ENCODE measurements at regions not wholly inside any gene's neighbourhood (a gene's known extent, or its start where the extent isn't known, plus 50 kb on each side); places are given as distances from the start of the nearest gene placed in this dataset.

GRCh38 chr6:144612811-144613210 lies 327.7 kb downstream of the UTRN start:
- H3K27ac ChIP-seq (ENCODE audit: insufficient read depth, low read length, poor library complexity, severe bottlenecking): no peak overlapping the region
- no peaks in the 10 kb centered on the region for H3K9me3 ChIP-seq (ENCODE audit: control insufficient read depth, low read length)
- no peak overlapping the region for H3K4me3 ChIP-seq (ENCODE audit: insufficient read depth, low read depth, low read length, poor library complexity, severe bottlenecking)
- no peak for DNase-seq
- H3K27me3 ChIP-seq (replicated peaks; ENCODE audit: control insufficient read depth, insufficient read depth, low read length, poor library complexity, severe bottlenecking): no peaks in the 10 kb centered on the region
- peaks cover 4% of the 10 kb centered on the region for H3K4me1 ChIP-seq (ENCODE audit: control insufficient read depth, insufficient read depth, low read length, poor library complexity, severe bottlenecking)
- H3K36me3 ChIP-seq (ENCODE audit: control insufficient read depth, insufficient read depth, low read length): no peaks in the 10 kb centered on the region

- DNase-seq: no peak
- Histone ChIP-seq H3K4me1 (ENCODE audit: control insufficient read depth, insufficient read depth, low read length, poor library complexity, severe bottlenecking) (no peaks in the 10 kb centered on the region), H3K27me3 (replicated peaks; ENCODE audit: control insufficient read depth, insufficient read depth, low read length, poor library complexity, severe bottlenecking) (no peaks in the 10 kb centered on the region), H3K27ac (ENCODE audit: insufficient read depth, low read length, poor library complexity, severe bottlenecking) (no peak overlapping the region), H3K9me3 (ENCODE audit: control insufficient read depth, low read length) (no peaks in the 10 kb centered on the region), H3K36me3 (ENCODE audit: control insufficient read depth, insufficient read depth, low read length) (no peaks in the 10 kb centered on the region), H3K4me3 (ENCODE audit: insufficient read depth, low read depth, low read length, poor library complexity, severe bottlenecking) (no peak overlapping the region)
These were observed 328.7 kb downstream of the UTRN start for GRCh38 chr6:144613859-144614258.

DNA sequence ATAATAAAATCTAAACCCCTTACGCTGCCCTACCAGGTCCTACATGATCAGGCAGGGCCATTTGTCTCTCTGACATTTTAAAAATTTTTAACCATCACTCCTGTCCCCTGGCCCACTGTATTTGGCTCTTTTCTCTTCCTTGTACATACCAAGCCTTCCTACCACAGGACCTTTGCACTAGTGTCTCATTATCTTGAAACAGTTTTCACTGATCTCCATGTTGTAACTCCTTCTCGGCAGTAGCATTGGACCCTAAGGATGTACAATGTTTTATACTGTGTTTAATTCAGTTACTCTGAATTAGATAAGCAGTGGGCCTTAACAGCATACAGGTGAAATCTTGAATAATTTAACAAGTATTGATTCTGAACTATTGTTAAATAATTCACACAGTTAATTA lies 330.7 kb downstream of the UTRN start:
- Histone ChIP-seq H3K27me3 (replicated peaks; ENCODE audit: control insufficient read depth, insufficient read depth, low read length, poor library complexity, severe bottlenecking) (no peaks in the 10 kb centered on the region), H3K9me3 (ENCODE audit: control insufficient read depth, low read length) (no peaks in the 10 kb centered on the region), H3K4me3 (ENCODE audit: insufficient read depth, low read depth, low read length, poor library complexity, severe bottlenecking) (no peak overlapping the region), H3K4me1 (ENCODE audit: control insufficient read depth, insufficient read depth, low read length, poor library complexity, severe bottlenecking) (no peaks in the 10 kb centered on the region), H3K27ac (ENCODE audit: insufficient read depth, low read length, poor library complexity, severe bottlenecking) (no peak overlapping the region), H3K36me3 (ENCODE audit: control insufficient read depth, insufficient read depth, low read length) (no peaks in the 10 kb centered on the region)
- no peak for DNase-seq

- H3K27ac ChIP-seq (ENCODE audit: insufficient read depth, low read length, poor library complexity, severe bottlenecking): no peak overlapping the region
- H3K4me3 ChIP-seq (ENCODE audit: insufficient read depth, low read depth, low read length, poor library complexity, severe bottlenecking): no peak overlapping the region
- no peaks in the 10 kb centered on the region for H3K9me3 ChIP-seq (ENCODE audit: control insufficient read depth, low read length)
- no peaks in the 10 kb centered on the region for H3K36me3 ChIP-seq (ENCODE audit: control insufficient read depth, insufficient read depth, low read length)
- H3K4me1 ChIP-seq (ENCODE audit: control insufficient read depth, insufficient read depth, low read length, poor library complexity, severe bottlenecking): no peaks in the 10 kb centered on the region
- DNase-seq: no peak
- H3K27me3 ChIP-seq (replicated peaks; ENCODE audit: control insufficient read depth, insufficient read depth, low read length, poor library complexity, severe bottlenecking): no peaks in the 10 kb centered on the region
These were observed 332.1 kb downstream of the UTRN start for GRCh38 chr6:144617191-144617590.

GRCh38 chr6:144617708-144618107 lies 332.6 kb downstream of the UTRN start:
- H3K4me1 ChIP-seq (ENCODE audit: control insufficient read depth, insufficient read depth, low read length, poor library complexity, severe bottlenecking): no peaks in the 10 kb centered on the region
- no peak for DNase-seq
- H3K4me3 ChIP-seq (ENCODE audit: insufficient read depth, low read depth, low read length, poor library complexity, severe bottlenecking): no peak overlapping the region
- H3K27me3 ChIP-seq (replicated peaks; ENCODE audit: control insufficient read depth, insufficient read depth, low read length, poor library complexity, severe bottlenecking): no peaks in the 10 kb centered on the region
- no peak overlapping the region for H3K27ac ChIP-seq (ENCODE audit: insufficient read depth, low read length, poor library complexity, severe bottlenecking)
- no peaks in the 10 kb centered on the region for H3K36me3 ChIP-seq (ENCODE audit: control insufficient read depth, insufficient read depth, low read length)
- H3K9me3 ChIP-seq (ENCODE audit: control insufficient read depth, low read length): no peaks in the 10 kb centered on the region

DNA sequence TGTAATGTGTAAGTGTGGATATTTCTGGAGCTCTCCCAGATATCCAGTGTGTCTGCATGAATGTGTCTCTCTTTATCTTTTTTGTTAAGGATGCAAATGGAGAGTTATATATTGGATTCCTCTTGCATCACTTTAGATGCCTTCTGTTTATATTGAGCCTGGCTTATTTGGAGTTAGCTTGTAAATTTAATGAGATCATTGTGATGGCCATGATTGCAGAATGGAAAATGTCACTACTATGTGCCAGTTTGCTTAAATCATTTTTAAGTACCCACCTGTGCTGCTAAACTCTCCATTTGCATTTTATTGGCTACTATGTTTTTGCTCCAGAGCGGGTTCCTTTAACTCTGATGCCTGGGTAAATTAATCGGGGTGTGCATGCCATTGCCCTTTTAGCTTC lies 334.8 kb downstream of the UTRN start:
- no peaks in the 10 kb centered on the region for H3K36me3 ChIP-seq (ENCODE audit: control insufficient read depth, insufficient read depth, low read length)
- no peak overlapping the region for H3K4me3 ChIP-seq (ENCODE audit: insufficient read depth, low read depth, low read length, poor library complexity, severe bottlenecking)
- no peak for DNase-seq
- H3K27ac ChIP-seq (ENCODE audit: insufficient read depth, low read length, poor library complexity, severe bottlenecking): no peak overlapping the region
- no peaks in the 10 kb centered on the region for H3K9me3 ChIP-seq (ENCODE audit: control insufficient read depth, low read length)
- no peaks in the 10 kb centered on the region for H3K27me3 ChIP-seq (replicated peaks; ENCODE audit: control insufficient read depth, insufficient read depth, low read length, poor library complexity, severe bottlenecking)
- no peaks in the 10 kb centered on the region for H3K4me1 ChIP-seq (ENCODE audit: control insufficient read depth, insufficient read depth, low read length, poor library complexity, severe bottlenecking)

DNA sequence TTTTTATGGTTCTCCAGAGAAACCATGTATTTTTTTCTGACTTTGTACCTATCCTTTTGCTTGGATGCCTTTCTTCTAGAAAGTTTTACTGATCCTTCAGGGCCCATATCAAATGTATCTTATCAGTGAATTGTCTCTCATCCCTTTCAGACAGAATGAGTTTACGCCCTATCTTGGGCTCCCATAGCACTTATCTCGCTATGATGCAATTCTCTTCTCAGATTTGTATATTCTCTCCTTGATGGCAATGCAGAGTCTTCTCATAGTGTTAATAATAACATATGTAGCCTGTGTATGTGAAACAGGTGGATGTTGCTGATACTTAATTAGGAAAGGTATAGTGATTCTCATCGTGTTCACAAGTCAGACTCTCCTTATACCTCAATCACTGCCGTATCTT lies 336.2 kb downstream of the UTRN start:
- H3K27ac ChIP-seq (ENCODE audit: insufficient read depth, low read length, poor library complexity, severe bottlenecking): no peak overlapping the region
- no peaks in the 10 kb centered on the region for H3K9me3 ChIP-seq (ENCODE audit: control insufficient read depth, low read length)
- H3K4me1 ChIP-seq (ENCODE audit: control insufficient read depth, insufficient read depth, low read length, poor library complexity, severe bottlenecking): no peaks in the 10 kb centered on the region
- no peaks in the 10 kb centered on the region for H3K27me3 ChIP-seq (replicated peaks; ENCODE audit: control insufficient read depth, insufficient read depth, low read length, poor library complexity, severe bottlenecking)
- H3K4me3 ChIP-seq (ENCODE audit: insufficient read depth, low read depth, low read length, poor library complexity, severe bottlenecking): no peak overlapping the region
- DNase-seq: no peak
- H3K36me3 ChIP-seq (ENCODE audit: control insufficient read depth, insufficient read depth, low read length): no peaks in the 10 kb centered on the region

DNA sequence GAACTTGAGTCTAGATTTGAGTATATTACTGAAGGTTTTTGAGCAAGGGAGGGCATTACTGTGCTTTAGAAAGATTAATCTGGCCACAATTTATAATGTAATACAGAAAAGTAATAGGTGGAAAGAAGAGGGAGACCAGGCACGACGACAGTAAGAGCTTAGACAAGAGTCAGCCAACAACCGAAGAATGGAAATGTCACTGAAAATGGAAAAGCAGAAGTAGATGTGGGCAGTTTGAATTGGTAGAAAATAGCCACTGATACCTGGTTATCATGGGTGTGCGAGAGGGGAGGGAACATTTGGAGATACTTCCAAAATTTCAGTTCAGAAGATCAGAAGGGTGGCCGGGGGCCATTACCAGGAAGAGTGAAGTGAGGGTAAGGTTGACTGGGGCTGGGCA lies 339.1 kb downstream of the UTRN start:
- no peak overlapping the region for H3K27ac ChIP-seq (ENCODE audit: insufficient read depth, low read length, poor library complexity, severe bottlenecking)
- no peaks in the 10 kb centered on the region for H3K27me3 ChIP-seq (replicated peaks; ENCODE audit: control insufficient read depth, insufficient read depth, low read length, poor library complexity, severe bottlenecking)
- H3K4me3 ChIP-seq (ENCODE audit: insufficient read depth, low read depth, low read length, poor library complexity, severe bottlenecking): no peak overlapping the region
- no peaks in the 10 kb centered on the region for H3K9me3 ChIP-seq (ENCODE audit: control insufficient read depth, low read length)
- H3K4me1 ChIP-seq (ENCODE audit: control insufficient read depth, insufficient read depth, low read length, poor library complexity, severe bottlenecking): no peaks in the 10 kb centered on the region
- H3K36me3 ChIP-seq (ENCODE audit: control insufficient read depth, insufficient read depth, low read length): no peaks in the 10 kb centered on the region
- no peak for DNase-seq

DNA sequence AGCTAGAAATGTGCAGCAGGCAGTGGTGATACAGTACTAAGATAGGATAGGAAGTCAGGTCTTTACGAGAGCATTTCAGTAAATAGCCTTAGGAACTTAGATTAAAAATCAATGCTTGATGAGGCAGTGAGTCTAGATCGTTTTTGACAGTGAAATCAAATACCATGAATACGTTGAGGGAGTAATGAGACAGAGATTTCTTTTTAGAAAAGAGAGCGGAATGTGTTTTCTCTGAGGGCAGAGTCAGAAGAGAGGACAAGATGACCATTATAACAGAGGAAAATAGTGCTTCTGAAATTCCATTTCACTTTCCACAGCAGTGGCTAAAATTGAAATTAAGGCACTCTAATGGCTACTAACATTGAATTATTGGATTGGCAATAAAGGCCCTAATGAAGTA lies 339.6 kb downstream of the UTRN start:
- no peak for DNase-seq
- no peak overlapping the region for H3K27ac ChIP-seq (ENCODE audit: insufficient read depth, low read length, poor library complexity, severe bottlenecking)
- no peaks in the 10 kb centered on the region for H3K27me3 ChIP-seq (replicated peaks; ENCODE audit: control insufficient read depth, insufficient read depth, low read length, poor library complexity, severe bottlenecking)
- no peaks in the 10 kb centered on the region for H3K9me3 ChIP-seq (ENCODE audit: control insufficient read depth, low read length)
- no peaks in the 10 kb centered on the region for H3K36me3 ChIP-seq (ENCODE audit: control insufficient read depth, insufficient read depth, low read length)
- no peaks in the 10 kb centered on the region for H3K4me1 ChIP-seq (ENCODE audit: control insufficient read depth, insufficient read depth, low read length, poor library complexity, severe bottlenecking)
- no peak overlapping the region for H3K4me3 ChIP-seq (ENCODE audit: insufficient read depth, low read depth, low read length, poor library complexity, severe bottlenecking)

GRCh38 chr6:144630857-144631256 lies 345.7 kb downstream of the UTRN start:
- Histone ChIP-seq H3K4me1 (ENCODE audit: control insufficient read depth, insufficient read depth, low read length, poor library complexity, severe bottlenecking) (no peaks in the 10 kb centered on the region), H3K27me3 (replicated peaks; ENCODE audit: control insufficient read depth, insufficient read depth, low read length, poor library complexity, severe bottlenecking) (no peaks in the 10 kb centered on the region), H3K36me3 (ENCODE audit: control insufficient read depth, insufficient read depth, low read length) (no peaks in the 10 kb centered on the region), H3K9me3 (ENCODE audit: control insufficient read depth, low read length) (no peaks in the 10 kb centered on the region), H3K4me3 (ENCODE audit: insufficient read depth, low read depth, low read length, poor library complexity, severe bottlenecking) (no peak overlapping the region), H3K27ac (ENCODE audit: insufficient read depth, low read length, poor library complexity, severe bottlenecking) (no peak overlapping the region)
- no peak for DNase-seq

DNA sequence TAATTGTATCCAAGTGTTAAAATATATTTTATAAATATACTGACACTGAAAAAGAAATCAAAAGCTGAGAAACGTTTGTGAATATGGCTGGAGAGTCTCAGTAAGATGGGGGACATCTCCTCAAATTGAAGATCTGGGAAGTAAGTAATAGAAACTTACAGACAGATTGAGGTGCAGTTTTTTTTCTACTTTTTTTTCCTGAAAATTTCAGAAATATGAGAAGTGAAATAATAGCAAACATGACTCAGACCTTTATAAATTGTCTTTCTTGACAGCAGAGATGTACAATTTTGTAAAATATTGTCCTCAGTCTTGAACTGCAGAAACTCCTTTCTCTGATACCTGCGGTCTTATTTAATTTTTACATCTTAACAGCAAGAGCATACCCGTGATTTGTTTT lies 347.1 kb downstream of the UTRN start:
- Histone ChIP-seq H3K27me3 (replicated peaks; ENCODE audit: control insufficient read depth, insufficient read depth, low read length, poor library complexity, severe bottlenecking) (no peaks in the 10 kb centered on the region), H3K9me3 (ENCODE audit: control insufficient read depth, low read length) (no peaks in the 10 kb centered on the region), H3K36me3 (ENCODE audit: control insufficient read depth, insufficient read depth, low read length) (no peaks in the 10 kb centered on the region), H3K27ac (ENCODE audit: insufficient read depth, low read length, poor library complexity, severe bottlenecking) (no peak overlapping the region), H3K4me3 (ENCODE audit: insufficient read depth, low read depth, low read length, poor library complexity, severe bottlenecking) (no peak overlapping the region), H3K4me1 (ENCODE audit: control insufficient read depth, insufficient read depth, low read length, poor library complexity, severe bottlenecking) (no peaks in the 10 kb centered on the region)
- DNase-seq: no peak

Data from effector memory CD4-positive, alpha-beta T cell (primary cell).